CD14-positive monocyte (primary cell): ENCODE measurements at regions not wholly inside any gene's neighbourhood (a gene's known extent, or its start where the extent isn't known, plus 50 kb on each side); places are given as distances from the start of the nearest gene placed in this dataset.

Experiments
- DNase-seq, 3 donors: peaks; one replicate each; pipeline ENCODE4 v3.0.0-alpha.2; 2011 to 2022
- H2AFZ ChIP-seq: 2 replicates; pipeline ENCODE4 v1.6.0; 2012; ENCODE audit warnings: mild to moderate bottlenecking, low read depth, low read length, inconsistent platforms; ENCODE audit not compliant: insufficient read depth, poor library complexity, severe bottlenecking
- H3K27ac ChIP-seq, 2 donors: 1 replicate in 1 of 2; 2 replicates in 1 of 2; pipeline ENCODE4 v1.5.1; 2012 to 2013; ENCODE audit warnings: low read length in 2 of 2, control low read depth in 1 of 2, inconsistent platforms in 1 of 2, low read depth in 1 of 2, mild to moderate bottlenecking in 1 of 2
- H3K27me3 ChIP-seq, 2 donors: one replicate each; pipeline versions ENCODE4 v1.6.0 to v1.6.1; 2011 to 2013; ENCODE audit warnings: low read length in 2 of 2; ENCODE audit not compliant: control insufficient read depth in 2 of 2, insufficient read depth in 2 of 2
- H3K36me3 ChIP-seq, 2 donors: replicated peaks in 1 of 2; 1 replicate in 1 of 2; 2 replicates in 1 of 2; pipeline versions ENCODE4 v1.5.1 to v1.6.1; 2012 to 2013; ENCODE audit warnings: low read length in 2 of 2, control low read depth in 1 of 2, inconsistent platforms in 1 of 2, mild to moderate bottlenecking in 1 of 2; ENCODE audit not compliant: insufficient read depth in 2 of 2, control insufficient read depth in 1 of 2
- H3K4me1 ChIP-seq, 2 donors: 1 replicate in 1 of 2; 2 replicates in 1 of 2; pipeline versions ENCODE4 v1.5.1 to v1.6.1; 2012 to 2013; ENCODE audit warnings: low read length in 2 of 2, control low read depth in 1 of 2, inconsistent platforms in 1 of 2, mild to moderate bottlenecking in 1 of 2, moderate library complexity in 1 of 2; ENCODE audit not compliant: insufficient read depth in 2 of 2, control insufficient read depth in 1 of 2
- H3K4me2 ChIP-seq: replicated peaks from 2 replicates; pipeline ENCODE3; 2012; ENCODE audit warnings: low read length, moderate library complexity, mild to moderate bottlenecking; ENCODE audit not compliant: poor library complexity, severe bottlenecking; ENCODE audit errors: extremely low read depth
- H3K4me3 ChIP-seq, 3 experiments: fragments of 200-600 bp in 1 of 3; sonication (generic) in 1 of 3; replicated peaks in 1 of 3; 1 replicate in 2 of 3; 2 replicates in 1 of 3; pipeline ENCODE4 v1.5.1; 2011 to 2013; ENCODE audit warnings: low read length in 3 of 3, mild to moderate bottlenecking in 3 of 3, control low read depth in 2 of 3, low read depth in 2 of 3, inconsistent platforms in 1 of 3, moderate library complexity in 1 of 3
- H3K79me2 ChIP-seq: 2 replicates; pipeline ENCODE4 v1.6.0; 2012; ENCODE audit warnings: mild to moderate bottlenecking, control low read depth, inconsistent platforms, low read length, moderate library complexity; ENCODE audit not compliant: insufficient read depth
- H3K9ac ChIP-seq: 2 replicates; pipeline ENCODE4 v1.6.0; 2017; ENCODE audit warnings: low read length, mild to moderate bottlenecking; ENCODE audit not compliant: insufficient read depth, poor library complexity, severe bottlenecking
- H3K9me3 ChIP-seq, 2 donors: replicated peaks in 1 of 2; 1 replicate in 1 of 2; 2 replicates in 1 of 2; pipeline versions ENCODE4 v1.5.1 to v1.6.1; 2012 to 2013; ENCODE audit warnings: low read length in 2 of 2, control low read depth in 1 of 2; ENCODE audit not compliant: control insufficient read depth in 1 of 2, insufficient read depth in 1 of 2
- H4K20me1 ChIP-seq: 2 replicates; pipeline ENCODE4 v1.6.0; 2012; ENCODE audit warnings: mild to moderate bottlenecking, low read length, control low read depth, moderate library complexity; ENCODE audit not compliant: insufficient read depth
- H3K27ac Mint-ChIP-seq, 7 donors: one replicate each; pipeline ENCODE4 v1.8.0; 2020; ENCODE audit warnings: mild to moderate bottlenecking in 7 of 7, mixed read lengths in 7 of 7, moderate library complexity in 6 of 7, inconsistent platforms in 2 of 7
- H3K27me3 Mint-ChIP-seq, 3 donors: one replicate each; pipeline ENCODE4 v1.8.0; 2021 to 2022; ENCODE audit warnings: low read depth in 3 of 3, mild to moderate bottlenecking in 3 of 3, mixed read lengths in 3 of 3, moderate library complexity in 3 of 3, inconsistent platforms in 1 of 3
- H3K36me3 Mint-ChIP-seq, 2 donors: one replicate each; pipeline ENCODE4 v1.8.0; 2020; ENCODE audit warnings: mixed read lengths in 2 of 2, inconsistent platforms in 1 of 2, mild to moderate bottlenecking in 1 of 2
- H3K4me1 Mint-ChIP-seq: one replicate; pipeline ENCODE4 v1.8.0; 2020; ENCODE audit warnings: mild to moderate bottlenecking, mixed read lengths
- H3K4me3 Mint-ChIP-seq, 2 donors: one replicate each; pipeline ENCODE4 v1.8.0; 2020; ENCODE audit warnings: mild to moderate bottlenecking in 2 of 2, mixed read lengths in 2 of 2, moderate library complexity in 1 of 2
- H3K9me3 Mint-ChIP-seq, 7 donors: one replicate each; pipeline ENCODE4 v1.8.0; 2020 to 2022; ENCODE audit warnings: mixed read lengths in 7 of 7, mild to moderate bottlenecking in 6 of 7, moderate library complexity in 6 of 7, inconsistent platforms in 2 of 7
- WGBS: methylation state at CpG from one replicate; pipeline ENCODE4 v1.1.5; 2013; ENCODE audit warnings: missing lambda C conversion rate; ENCODE audit not compliant: insufficient coverage; 5-methylcytosine and 5-hydroxymethylcytosine counted together
- intact Hi-C, 2 donors: fragments of 100-400 bp; cut with micrococcal nuclease; formaldehyde crosslinking; loops; one replicate each; pipeline versions ENCODE4 v1.15.0 to v1.15.1; 2023
- TF ChIP-seq, protein P1 (sequence below): fragments of 200-600 bp; IDR thresholded peaks from one replicate; pipeline ENCODE4 v1.8.0; 2022; ENCODE audit warnings: antibody characterized with exemption, mild to moderate bottlenecking

GRCh38 chr2:83695530-83695929, 763.5 kb downstream of the SUCLG1 start:
- no peaks in the 10 kb centered on the region for H3K27me3 ChIP-seq
- Mint-ChIP-seq H3K4me1 (no peaks in the 10 kb centered on the region), H3K9me3 (peaks cover 1 to 8% (median 6%) of the 10 kb centered on the region in 7 donors), H3K36me3 (no peaks in the 10 kb centered on the region), H3K27ac (no peak overlapping the region), H3K27me3 (no peaks in the 10 kb centered on the region), H3K4me3 (no peak overlapping the region)
- H3K9me3 ChIP-seq: peaks cover 5 to 14% of the 10 kb centered on the region in 2 donors
- H3K4me1 ChIP-seq: no peaks in the 10 kb centered on the region
- TF ChIP-seq, protein P1, sequence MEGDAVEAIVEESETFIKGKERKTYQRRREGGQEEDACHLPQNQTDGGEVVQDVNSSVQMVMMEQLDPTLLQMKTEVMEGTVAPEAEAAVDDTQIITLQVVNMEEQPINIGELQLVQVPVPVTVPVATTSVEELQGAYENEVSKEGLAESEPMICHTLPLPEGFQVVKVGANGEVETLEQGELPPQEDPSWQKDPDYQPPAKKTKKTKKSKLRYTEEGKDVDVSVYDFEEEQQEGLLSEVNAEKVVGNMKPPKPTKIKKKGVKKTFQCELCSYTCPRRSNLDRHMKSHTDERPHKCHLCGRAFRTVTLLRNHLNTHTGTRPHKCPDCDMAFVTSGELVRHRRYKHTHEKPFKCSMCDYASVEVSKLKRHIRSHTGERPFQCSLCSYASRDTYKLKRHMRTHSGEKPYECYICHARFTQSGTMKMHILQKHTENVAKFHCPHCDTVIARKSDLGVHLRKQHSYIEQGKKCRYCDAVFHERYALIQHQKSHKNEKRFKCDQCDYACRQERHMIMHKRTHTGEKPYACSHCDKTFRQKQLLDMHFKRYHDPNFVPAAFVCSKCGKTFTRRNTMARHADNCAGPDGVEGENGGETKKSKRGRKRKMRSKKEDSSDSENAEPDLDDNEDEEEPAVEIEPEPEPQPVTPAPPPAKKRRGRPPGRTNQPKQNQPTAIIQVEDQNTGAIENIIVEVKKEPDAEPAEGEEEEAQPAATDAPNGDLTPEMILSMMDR: no peak
- H3K79me2 ChIP-seq: no peaks in the 10 kb centered on the region
- H3K36me3 ChIP-seq: no peaks in the 10 kb centered on the region
- WGBS: 88% methylated on average over 4 of the region's 7 CpGs
- intact Hi-C loops: no loop called here
- no peak overlapping the region for H3K27ac ChIP-seq
- no peak overlapping the region for H3K9ac ChIP-seq
- H4K20me1 ChIP-seq: no peaks in the 10 kb centered on the region
- H2AFZ ChIP-seq: no peak overlapping the region
- H3K4me2 ChIP-seq: no peak overlapping the region
- DNase-seq: no peak
- no peak overlapping the region for H3K4me3 ChIP-seq

GRCh38 chr2:83695037-83695436, 764.0 kb downstream of the SUCLG1 start:
- H3K4me3 Mint-ChIP-seq: no peak overlapping the region

More at GRCh38 chr2:83695037-83695436, 764.0 kb downstream of the SUCLG1 start:
- Histone ChIP-seq H3K9ac (no peak overlapping the region), H4K20me1 (no peaks in the 10 kb centered on the region), H3K27ac (no peak overlapping the region), H3K9me3 (peaks cover 5 to 14% of the 10 kb centered on the region in 2 donors), H3K4me1 (no peaks in the 10 kb centered on the region), H2AFZ (no peak overlapping the region), H3K27me3 (no peaks in the 10 kb centered on the region), H3K79me2 (no peaks in the 10 kb centered on the region), H3K4me2 (no peak overlapping the region), H3K4me3 (no peak overlapping the region), H3K36me3 (no peaks in the 10 kb centered on the region)
- intact Hi-C loops: no loop called here
- TF ChIP-seq, protein P1: no peak
- DNase-seq: no peak
- H3K4me1 Mint-ChIP-seq: no peaks in the 10 kb centered on the region
- H3K36me3 Mint-ChIP-seq: no peaks in the 10 kb centered on the region
- peaks cover 0 to 8% (median 6%) of the 10 kb centered on the region in 7 donors for H3K9me3 Mint-ChIP-seq
- no peaks in the 10 kb centered on the region for H3K27me3 Mint-ChIP-seq
- no peak overlapping the region for H3K27ac Mint-ChIP-seq
- WGBS: 91% methylated on average over 10 of the region's 13 CpGs
